ENCODE measurements at regions not wholly inside any gene's neighbourhood (a gene's known extent, or its start where the extent isn't known, plus 50 kb on each side); places are given as distances from the start of the nearest gene placed in this dataset.

DNA sequence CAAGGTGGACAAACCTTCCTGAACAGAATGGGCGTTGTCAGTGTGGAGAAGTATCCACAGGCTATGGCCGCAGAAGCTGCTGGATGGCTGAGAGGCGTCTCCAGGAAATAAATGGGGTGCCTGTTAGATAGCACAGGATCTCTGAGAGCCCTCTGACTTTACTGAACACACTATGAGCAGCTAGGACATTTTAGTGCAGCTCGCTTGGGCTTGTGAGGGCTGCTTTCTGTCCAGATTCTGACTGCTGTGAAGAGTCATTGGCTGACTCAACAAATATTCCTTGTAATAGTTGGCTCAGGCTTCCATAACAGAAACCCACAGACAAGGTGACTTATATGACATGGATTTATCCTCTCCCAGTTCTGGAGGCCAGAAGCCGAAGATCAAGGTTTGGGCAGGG lies 100.2 kb upstream of the SNTG2 start:
- TF ChIP-seq, protein P1, sequence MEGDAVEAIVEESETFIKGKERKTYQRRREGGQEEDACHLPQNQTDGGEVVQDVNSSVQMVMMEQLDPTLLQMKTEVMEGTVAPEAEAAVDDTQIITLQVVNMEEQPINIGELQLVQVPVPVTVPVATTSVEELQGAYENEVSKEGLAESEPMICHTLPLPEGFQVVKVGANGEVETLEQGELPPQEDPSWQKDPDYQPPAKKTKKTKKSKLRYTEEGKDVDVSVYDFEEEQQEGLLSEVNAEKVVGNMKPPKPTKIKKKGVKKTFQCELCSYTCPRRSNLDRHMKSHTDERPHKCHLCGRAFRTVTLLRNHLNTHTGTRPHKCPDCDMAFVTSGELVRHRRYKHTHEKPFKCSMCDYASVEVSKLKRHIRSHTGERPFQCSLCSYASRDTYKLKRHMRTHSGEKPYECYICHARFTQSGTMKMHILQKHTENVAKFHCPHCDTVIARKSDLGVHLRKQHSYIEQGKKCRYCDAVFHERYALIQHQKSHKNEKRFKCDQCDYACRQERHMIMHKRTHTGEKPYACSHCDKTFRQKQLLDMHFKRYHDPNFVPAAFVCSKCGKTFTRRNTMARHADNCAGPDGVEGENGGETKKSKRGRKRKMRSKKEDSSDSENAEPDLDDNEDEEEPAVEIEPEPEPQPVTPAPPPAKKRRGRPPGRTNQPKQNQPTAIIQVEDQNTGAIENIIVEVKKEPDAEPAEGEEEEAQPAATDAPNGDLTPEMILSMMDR (IDR thresholded peaks at IDR 0.05): no peak
- no peak for TF ChIP-seq POLR2A (IDR thresholded peaks at IDR 0.05)

All from stomach (tissue), 4 donors.